ENCODE measurements at regions not wholly inside any gene's neighbourhood (a gene's known extent, or its start where the extent isn't known, plus 50 kb on each side); places are given as distances from the start of the nearest gene placed in this dataset.

DNA sequence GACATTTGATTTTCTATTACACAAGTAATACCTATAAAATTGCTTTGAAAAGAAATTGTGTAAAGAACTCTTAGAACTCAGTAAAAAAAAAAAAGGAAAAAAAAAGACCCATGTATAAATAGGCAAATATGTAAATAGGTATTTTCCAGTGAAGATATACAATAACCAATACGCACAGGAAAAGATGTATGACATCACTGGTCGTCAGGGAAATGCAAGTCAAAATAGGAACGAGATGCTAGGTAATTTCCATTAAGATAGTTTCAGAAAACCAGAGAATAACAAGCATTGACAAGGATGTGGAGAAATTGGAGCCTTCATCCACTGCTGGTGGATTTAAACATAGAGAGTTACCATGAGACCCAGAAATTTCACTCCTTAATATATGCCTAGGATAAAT lies 708.8 kb downstream of the MTRR start:
- TF ChIP-seq, protein P1, sequence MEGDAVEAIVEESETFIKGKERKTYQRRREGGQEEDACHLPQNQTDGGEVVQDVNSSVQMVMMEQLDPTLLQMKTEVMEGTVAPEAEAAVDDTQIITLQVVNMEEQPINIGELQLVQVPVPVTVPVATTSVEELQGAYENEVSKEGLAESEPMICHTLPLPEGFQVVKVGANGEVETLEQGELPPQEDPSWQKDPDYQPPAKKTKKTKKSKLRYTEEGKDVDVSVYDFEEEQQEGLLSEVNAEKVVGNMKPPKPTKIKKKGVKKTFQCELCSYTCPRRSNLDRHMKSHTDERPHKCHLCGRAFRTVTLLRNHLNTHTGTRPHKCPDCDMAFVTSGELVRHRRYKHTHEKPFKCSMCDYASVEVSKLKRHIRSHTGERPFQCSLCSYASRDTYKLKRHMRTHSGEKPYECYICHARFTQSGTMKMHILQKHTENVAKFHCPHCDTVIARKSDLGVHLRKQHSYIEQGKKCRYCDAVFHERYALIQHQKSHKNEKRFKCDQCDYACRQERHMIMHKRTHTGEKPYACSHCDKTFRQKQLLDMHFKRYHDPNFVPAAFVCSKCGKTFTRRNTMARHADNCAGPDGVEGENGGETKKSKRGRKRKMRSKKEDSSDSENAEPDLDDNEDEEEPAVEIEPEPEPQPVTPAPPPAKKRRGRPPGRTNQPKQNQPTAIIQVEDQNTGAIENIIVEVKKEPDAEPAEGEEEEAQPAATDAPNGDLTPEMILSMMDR (IDR thresholded peaks at IDR 0.05 in 8 of 11, conservative IDR thresholded peaks at IDR 0.05 in 3 of 11): no peak
- no peak for TF ChIP-seq POLR2AphosphoS5 (IDR thresholded peaks at IDR 0.05)
- TF ChIP-seq POLR2A (IDR thresholded peaks at IDR 0.05): no peak
